Activated CD4-positive, alpha-beta T cell treated with anti-CD3 and anti-CD28 coated beads, Interleukin-2, amount 10 ng/mL, durations not matched to agents 24 days and 14 days (primary cell): ENCODE measurements at regions not wholly inside any gene's neighbourhood (a gene's known extent, or its start where the extent isn't known, plus 50 kb on each side); places are given as distances from the start of the nearest gene placed in this dataset.

Source experiments
- DNase-seq: peaks from one replicate; pipeline ENCODE4 v3.0.0; 2022
- H3K27ac Mint-ChIP-seq: one replicate; pipeline ENCODE4 v1.8.0; 2022; ENCODE audit warnings: mild to moderate bottlenecking, mixed read lengths
- H3K27me3 Mint-ChIP-seq: one replicate; pipeline ENCODE4 v1.8.0; 2022; ENCODE audit warnings: mixed read lengths
- H3K36me3 Mint-ChIP-seq: one replicate; pipeline ENCODE4 v1.8.0; 2022; ENCODE audit warnings: low read depth, mild to moderate bottlenecking, mixed read lengths
- H3K4me1 Mint-ChIP-seq: one replicate; pipeline ENCODE4 v1.8.0; 2021; ENCODE audit warnings: mixed read lengths
- H3K4me3 Mint-ChIP-seq: one replicate; pipeline ENCODE4 v1.8.0; 2022; ENCODE audit warnings: mild to moderate bottlenecking, moderate library complexity, mixed read lengths
- H3K9me3 Mint-ChIP-seq: one replicate; pipeline ENCODE4 v1.8.0; 2021; ENCODE audit warnings: mixed read lengths
- intact Hi-C: fragments of 100-400 bp; cut with micrococcal nuclease; formaldehyde crosslinking; loops from one replicate; pipeline ENCODE4 v1.15.1; 2023

DNA sequence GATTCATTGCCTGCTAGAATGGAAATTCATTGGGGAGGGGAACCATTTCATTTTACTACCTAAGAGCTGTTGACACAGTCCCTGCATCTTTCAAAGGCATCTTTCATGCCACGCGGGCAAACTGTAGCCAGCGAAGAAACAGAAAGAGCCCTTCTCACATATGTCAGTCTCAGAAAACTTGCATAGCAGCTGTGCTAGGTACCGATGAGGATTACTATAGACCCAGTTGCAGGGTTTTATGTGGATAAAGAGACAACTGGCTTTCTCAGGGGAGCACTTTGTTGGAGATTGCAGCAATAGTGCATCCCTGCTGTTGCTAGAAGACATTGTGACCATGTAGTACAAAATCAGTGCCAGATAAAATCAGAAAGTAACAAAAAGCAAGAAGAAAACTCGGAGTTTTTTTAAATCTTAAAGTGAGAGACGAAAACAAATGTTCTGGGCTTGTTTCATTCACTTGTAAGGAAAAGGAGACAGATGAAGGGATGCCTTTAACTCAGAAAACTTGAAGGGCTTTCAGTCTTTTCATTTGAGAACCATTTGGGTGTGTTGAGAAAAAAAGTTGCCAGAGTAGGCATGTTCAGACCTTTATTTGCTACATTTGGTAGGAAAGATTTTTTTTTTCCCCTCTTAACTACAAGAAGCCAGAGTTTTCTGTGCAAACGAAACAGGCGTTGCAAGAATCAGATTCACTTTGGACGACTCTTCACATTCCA is 804.1 kb downstream of the USP25 start:
- Mint-ChIP-seq H3K36me3 (no peaks in the 10 kb centered on the region), H3K27me3 (no peaks in the 10 kb centered on the region), H3K9me3 (peaks cover 12% of the 10 kb centered on the region), H3K4me1 (no peaks in the 10 kb centered on the region), H3K4me3 (no peak overlapping the region), H3K27ac (no peak overlapping the region)
- no peak for DNase-seq
- intact Hi-C loops = no loop called here

DNA sequence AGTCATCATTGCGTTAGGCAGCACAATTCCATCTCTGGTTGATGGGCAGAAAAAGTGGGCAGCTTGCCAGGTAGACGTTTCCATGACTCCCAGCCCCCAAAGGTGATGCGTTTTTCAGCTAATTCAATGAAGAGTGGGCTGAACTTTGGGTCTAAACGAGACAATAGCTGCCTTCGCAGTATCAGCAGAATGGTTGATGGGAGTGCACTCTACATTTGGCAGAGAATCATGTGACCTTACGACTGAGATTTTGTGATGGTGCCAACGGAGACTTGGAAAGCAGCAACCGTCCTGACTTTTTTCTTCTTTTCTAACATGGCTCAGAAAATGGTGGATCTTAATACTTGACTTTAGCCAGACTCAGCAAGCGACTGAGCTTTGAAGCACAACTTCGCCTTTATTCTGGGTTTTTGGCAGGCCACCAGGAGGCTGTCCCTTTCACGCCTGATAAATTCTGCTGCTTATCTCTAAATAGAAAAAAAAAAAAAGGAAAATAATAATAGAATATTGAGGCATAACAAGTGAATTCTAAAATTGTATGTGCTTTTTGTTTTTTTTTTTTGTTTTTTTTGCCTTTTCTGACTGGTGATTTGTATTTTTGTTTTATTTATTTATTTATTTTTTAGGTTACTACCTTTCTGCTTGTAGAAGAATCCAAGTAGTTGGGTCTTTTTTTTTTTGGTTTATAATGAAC is 804.8 kb downstream of the USP25 start:
- H3K36me3 Mint-ChIP-seq = no peaks in the 10 kb centered on the region
- no peak overlapping the region for H3K27ac Mint-ChIP-seq
- no peak for DNase-seq
- no peak overlapping the region for H3K4me3 Mint-ChIP-seq
- H3K9me3 Mint-ChIP-seq = peaks cover 8% of the 10 kb centered on the region
- H3K27me3 Mint-ChIP-seq = no peaks in the 10 kb centered on the region
- H3K4me1 Mint-ChIP-seq = no peaks in the 10 kb centered on the region
- intact Hi-C loops = no loop called here

DNA sequence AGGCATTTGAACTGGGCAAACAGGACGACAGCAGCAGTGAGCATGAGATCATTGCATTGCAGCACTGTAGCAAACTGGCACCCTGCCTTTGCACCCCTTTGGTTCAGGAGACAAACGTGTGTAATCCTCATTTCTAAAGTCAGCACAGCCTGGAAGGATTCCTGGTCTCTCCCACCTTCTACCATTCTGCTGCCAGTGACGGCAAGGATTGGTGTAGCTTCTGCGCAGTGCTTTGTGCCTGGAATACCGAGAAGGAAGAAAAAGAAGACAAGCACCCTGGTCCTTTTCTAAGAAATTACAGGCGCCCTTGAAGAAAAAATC is 805.3 kb downstream of the USP25 start:
- intact Hi-C loops = no loop called here

GRCh38 chr21:16535626-16536025 is 805.8 kb downstream of the USP25 start:
- no peak for DNase-seq
- intact Hi-C loops = no loop called here
- Mint-ChIP-seq H3K36me3 (no peaks in the 10 kb centered on the region), H3K27me3 (no peaks in the 10 kb centered on the region), H3K27ac (no peak overlapping the region), H3K4me3 (no peak overlapping the region), H3K4me1 (no peaks in the 10 kb centered on the region), H3K9me3 (peaks cover 8% of the 10 kb centered on the region)

More for the DNA sequence above, 805.3 kb downstream of the USP25 start:
- Mint-ChIP-seq H3K9me3 (peaks cover 8% of the 10 kb centered on the region), H3K27me3 (no peaks in the 10 kb centered on the region), H3K27ac (no peak overlapping the region), H3K4me3 (no peak overlapping the region), H3K36me3 (no peaks in the 10 kb centered on the region), H3K4me1 (no peaks in the 10 kb centered on the region)
- no peak for DNase-seq

DNA sequence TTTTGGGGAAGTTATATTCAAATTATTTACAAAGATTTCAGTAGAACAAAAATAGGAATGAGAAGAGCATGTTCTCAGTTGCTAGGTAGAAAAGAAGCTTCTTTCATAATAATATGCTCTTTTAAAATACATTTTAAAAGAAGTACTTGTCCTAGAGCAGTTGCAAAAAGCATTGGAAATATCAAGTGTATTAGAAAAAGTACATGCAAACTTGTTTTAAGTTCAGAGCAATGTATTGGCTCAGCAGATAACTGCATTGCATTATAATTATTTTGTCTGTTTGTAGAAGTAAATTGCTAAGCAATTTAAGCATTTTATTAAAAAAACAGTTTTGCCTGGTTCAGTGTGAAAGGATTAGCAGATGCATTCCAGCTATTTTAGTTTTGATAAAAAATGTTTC is 806.4 kb downstream of the USP25 start:
- H3K27me3 Mint-ChIP-seq = no peaks in the 10 kb centered on the region
- H3K36me3 Mint-ChIP-seq = no peaks in the 10 kb centered on the region
- H3K9me3 Mint-ChIP-seq = peaks cover 8% of the 10 kb centered on the region
- intact Hi-C loops = no loop called here
- H3K27ac Mint-ChIP-seq = no peak overlapping the region
- H3K4me1 Mint-ChIP-seq = no peaks in the 10 kb centered on the region
- DNase-seq = no peak
- H3K4me3 Mint-ChIP-seq = no peak overlapping the region

- Mint-ChIP-seq H3K27me3 (no peaks in the 10 kb centered on the region), H3K27ac (no peak overlapping the region), H3K9me3 (peaks cover 4% of the 10 kb centered on the region), H3K36me3 (no peaks in the 10 kb centered on the region), H3K4me3 (no peak overlapping the region), H3K4me1 (no peaks in the 10 kb centered on the region)
- intact Hi-C loops = no loop called here
- no peak for DNase-seq
Observed at GRCh38 chr21:16536643-16537434, 807.1 kb downstream of the USP25 start.

- Mint-ChIP-seq H3K36me3 (no peaks in the 10 kb centered on the region), H3K27me3 (no peaks in the 10 kb centered on the region), H3K9me3 (peaks cover 4% of the 10 kb centered on the region), H3K4me1 (no peaks in the 10 kb centered on the region), H3K27ac (no peak overlapping the region), H3K4me3 (no peak overlapping the region)
- intact Hi-C loops = no loop called here
- DNase-seq = no peak
Observed at GRCh38 chr21:16537501-16537900, 807.7 kb downstream of the USP25 start.

GRCh38 chr21:16538405-16538804 is 808.6 kb downstream of the USP25 start:
- DNase-seq = no peak
- H3K27ac Mint-ChIP-seq = no peak overlapping the region
- intact Hi-C loops = no loop called here
- no peak overlapping the region for H3K4me3 Mint-ChIP-seq
- H3K36me3 Mint-ChIP-seq = no peaks in the 10 kb centered on the region
- H3K27me3 Mint-ChIP-seq = no peaks in the 10 kb centered on the region
- no peaks in the 10 kb centered on the region for H3K4me1 Mint-ChIP-seq
- H3K9me3 Mint-ChIP-seq = no peaks in the 10 kb centered on the region

- Mint-ChIP-seq H3K27me3 (no peaks in the 10 kb centered on the region), H3K4me3 (no peak overlapping the region), H3K27ac (no peak overlapping the region), H3K36me3 (no peaks in the 10 kb centered on the region), H3K4me1 (no peaks in the 10 kb centered on the region), H3K9me3 (no peaks in the 10 kb centered on the region)
- no peak for DNase-seq
- intact Hi-C loops = no loop called here
Observed at GRCh38 chr21:16538936-16539440, 809.2 kb downstream of the USP25 start.

- no peak overlapping the region for H3K4me3 Mint-ChIP-seq
- H3K27ac Mint-ChIP-seq = no peak overlapping the region
- intact Hi-C loops = no loop called here
- H3K27me3 Mint-ChIP-seq = no peaks in the 10 kb centered on the region
- no peaks in the 10 kb centered on the region for H3K4me1 Mint-ChIP-seq
- H3K36me3 Mint-ChIP-seq = no peaks in the 10 kb centered on the region
- DNase-seq = no peak
- no peaks in the 10 kb centered on the region for H3K9me3 Mint-ChIP-seq
Observed at GRCh38 chr21:16540966-16541727, 811.4 kb downstream of the USP25 start.

DNA sequence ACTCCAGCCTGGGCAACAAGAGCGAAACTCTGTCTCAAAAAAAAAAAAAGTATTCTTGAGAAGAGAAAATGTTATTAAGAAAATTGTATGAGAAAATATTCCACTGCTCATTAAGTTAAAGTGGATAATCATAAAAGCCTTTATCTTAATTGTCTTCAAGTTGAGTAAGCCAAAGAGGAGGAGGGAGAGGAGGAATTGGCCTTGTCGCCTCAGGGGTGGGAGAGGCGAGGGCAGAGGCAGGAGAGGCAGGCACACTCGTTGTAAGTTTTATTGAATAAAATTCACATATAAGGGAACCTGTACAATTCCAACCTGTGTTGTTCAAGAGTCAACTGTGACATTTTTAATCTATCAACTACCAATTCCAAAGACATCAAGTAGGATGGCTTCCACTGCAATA is 820.3 kb downstream of the USP25 start:
- no peaks in the 10 kb centered on the region for H3K36me3 Mint-ChIP-seq
- H3K9me3 Mint-ChIP-seq = no peaks in the 10 kb centered on the region
- no peak overlapping the region for H3K4me3 Mint-ChIP-seq
- intact Hi-C loops = no loop called here
- H3K27ac Mint-ChIP-seq = no peak overlapping the region
- no peak for DNase-seq
- H3K4me1 Mint-ChIP-seq = no peaks in the 10 kb centered on the region
- H3K27me3 Mint-ChIP-seq = no peaks in the 10 kb centered on the region

GRCh38 chr21:16550917-16551741 is 821.3 kb downstream of the USP25 start:
- no peak for DNase-seq
- Mint-ChIP-seq H3K9me3 (peaks cover 1% of the 10 kb centered on the region), H3K27ac (no peak overlapping the region), H3K4me3 (no peak overlapping the region), H3K36me3 (no peaks in the 10 kb centered on the region), H3K4me1 (no peaks in the 10 kb centered on the region), H3K27me3 (no peaks in the 10 kb centered on the region)
- intact Hi-C loops = no loop called here

DNA sequence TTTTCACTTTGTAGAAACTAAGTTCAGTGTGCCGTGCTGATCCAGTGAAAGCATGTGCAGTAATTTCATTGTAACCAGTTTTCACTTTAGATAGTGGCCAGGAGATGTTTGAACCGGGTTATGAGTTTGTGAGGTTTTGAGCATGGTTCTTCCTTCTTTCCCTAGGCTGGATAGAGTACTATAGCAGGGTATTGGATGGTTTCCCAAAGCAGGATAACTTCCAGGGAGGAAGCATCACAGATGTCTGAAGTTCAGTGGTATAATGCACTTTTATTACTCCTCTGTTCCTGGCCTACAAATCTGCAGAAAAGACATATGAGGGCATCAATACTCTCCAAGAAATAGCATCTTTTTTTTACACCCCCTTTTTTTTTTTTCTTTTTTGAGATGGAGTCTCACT is 823.1 kb downstream of the USP25 start:
- Mint-ChIP-seq H3K4me1 (no peaks in the 10 kb centered on the region), H3K9me3 (peaks cover 5% of the 10 kb centered on the region), H3K4me3 (no peak overlapping the region), H3K27ac (no peak overlapping the region), H3K27me3 (no peaks in the 10 kb centered on the region), H3K36me3 (no peaks in the 10 kb centered on the region)
- intact Hi-C loops = no loop called here
- no peak for DNase-seq
